Small intestine (tissue), 7 donors: ENCODE measurements at regions not wholly inside any gene's neighbourhood (a gene's known extent, or its start where the extent isn't known, plus 50 kb on each side); places are given as distances from the start of the nearest gene placed in this dataset.
"Not testable (repeated sequence)": the region's sequence is repeated elsewhere in the genome, so short reads cannot be mapped to it uniquely, and the experiment has no call there.

Experiments used
- DNase-seq, 2 donors: peaks; one replicate each; pipeline versions ENCODE4 v3.0.0 to v3.0.0-alpha.2; 2013
- FAIRE-seq: peaks from 2 replicates; lab custom pipeline; 2012; peaks lifted over from hg19 to GRCh38; lab: Jason Lieb, UNC
- H3K27ac ChIP-seq, 3 donors: one replicate each; pipeline ENCODE4 v1.5.1; 2013; ENCODE audit warnings: low read length in 2 of 3, mild to moderate bottlenecking in 2 of 3, control low read depth in 1 of 3, inconsistent platforms in 1 of 3, low read depth in 1 of 3, moderate library complexity in 1 of 3
- H3K27me3 ChIP-seq, 3 donors: one replicate each; pipeline ENCODE4 v1.6.1; 2013; ENCODE audit warnings: low read length in 3 of 3, inconsistent platforms in 1 of 3; ENCODE audit not compliant: control insufficient read depth in 3 of 3, insufficient read depth in 3 of 3
- H3K36me3 ChIP-seq, 3 donors: one replicate each; pipeline ENCODE4 v1.6.1; 2013; ENCODE audit warnings: low read length in 3 of 3, inconsistent platforms in 1 of 3, low read depth in 1 of 3, mild to moderate bottlenecking in 1 of 3, moderate library complexity in 1 of 3; ENCODE audit not compliant: control insufficient read depth in 3 of 3, insufficient read depth in 2 of 3
- H3K4me1 ChIP-seq, 3 donors: one replicate each; pipeline ENCODE4 v1.6.1; 2013; ENCODE audit warnings: low read length in 2 of 3, inconsistent platforms in 1 of 3, low read depth in 1 of 3, mild to moderate bottlenecking in 1 of 3, moderate library complexity in 1 of 3; ENCODE audit not compliant: control insufficient read depth in 3 of 3, insufficient read depth in 2 of 3
- H3K4me3 ChIP-seq, 3 donors: one replicate each; pipeline ENCODE4 v1.5.1; 2013; ENCODE audit warnings: low read length in 3 of 3, control low read depth in 1 of 3, inconsistent platforms in 1 of 3, low read depth in 1 of 3, mild to moderate bottlenecking in 1 of 3, moderate library complexity in 1 of 3
- H3K9me3 ChIP-seq, 2 donors: one replicate each; pipeline ENCODE4 v1.6.1; 2013; ENCODE audit warnings: low read depth in 1 of 2, low read length in 1 of 2; ENCODE audit not compliant: control insufficient read depth in 2 of 2, insufficient read depth in 1 of 2
- WGBS, 3 donors: extraction: QIAGEN DNeasy Blood & Tissue Kit; methylation state at CpG; one replicate each; pipeline ENCODE4 v1.1.7; 2013; 5-methylcytosine and 5-hydroxymethylcytosine counted together
- donor health status: healthy with polysubstance abuse.
- donor health status: control.
- donor health status: control.
- donor health status: Bipolar disorder and iron deficiency.
- donor health status: healthy.

DNA sequence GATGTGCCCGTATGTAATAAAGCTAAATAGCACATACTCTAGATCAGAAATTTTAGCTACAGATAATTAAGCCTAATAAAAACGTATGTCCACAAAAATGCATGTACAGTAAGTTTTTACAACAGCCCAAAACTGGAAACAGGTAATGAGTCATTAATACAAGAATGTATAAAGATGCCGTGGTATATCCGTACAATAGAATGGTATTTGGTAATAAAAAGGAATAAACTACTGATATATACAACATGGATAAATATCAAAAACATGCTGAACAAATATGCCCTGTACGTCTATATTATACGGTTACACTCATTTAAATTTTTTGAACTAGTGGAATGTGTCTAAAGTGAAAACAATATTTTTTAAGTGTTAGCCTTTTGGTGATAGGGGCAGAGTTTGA lies 128.2 kb upstream of the ADGRB3 start:
- 76 to 88% (median 82%) methylated on average over 6 of the region's 6 CpGs for WGBS, 3 donors
- FAIRE-seq (no peak), DNase-seq (no peak)
- no peaks in the 10 kb centered on the region for H3K27me3 ChIP-seq
- no peak overlapping the region for H3K4me3 ChIP-seq
- no peaks in the 10 kb centered on the region for H3K4me1 ChIP-seq
- H3K27ac ChIP-seq = no peak overlapping the region
- no peaks in the 10 kb centered on the region for H3K36me3 ChIP-seq
- H3K9me3 ChIP-seq = peaks cover 5 to 9% of the 10 kb centered on the region in 2 donors

DNA sequence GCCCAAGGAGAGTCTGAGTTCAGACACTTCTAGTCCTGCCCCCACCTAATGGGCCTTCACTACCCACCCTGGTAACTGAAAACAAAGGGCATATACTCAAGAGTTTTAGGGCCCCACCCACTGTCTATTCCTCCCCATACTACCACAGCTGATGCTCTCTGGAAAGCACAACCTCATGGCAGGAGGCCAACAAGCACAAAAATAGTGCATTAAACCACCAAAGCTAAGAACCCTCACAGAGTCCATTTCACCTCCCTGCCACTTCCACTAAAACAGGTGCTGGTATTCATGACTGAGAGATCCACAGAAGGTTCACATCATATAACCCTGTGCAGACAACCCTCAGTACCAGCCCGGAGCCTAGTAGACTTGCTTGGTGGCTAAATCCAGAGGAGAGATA lies 132.1 kb upstream of the ADGRB3 start:
- Histone ChIP-seq H3K27ac (no peak overlapping the region), H3K36me3 (no peaks in the 10 kb centered on the region), H3K27me3 (no peaks in the 10 kb centered on the region), H3K4me1 (no peaks in the 10 kb centered on the region), H3K4me3 (no peak overlapping the region), H3K9me3 (peaks cover 5 to 9% of the 10 kb centered on the region in 2 donors)
- no peak for FAIRE-seq
- 77 to 86% (median 85%) methylated on average over 1 of the region's 1 CpG for WGBS, 3 donors
- DNase-seq = no peak

DNA sequence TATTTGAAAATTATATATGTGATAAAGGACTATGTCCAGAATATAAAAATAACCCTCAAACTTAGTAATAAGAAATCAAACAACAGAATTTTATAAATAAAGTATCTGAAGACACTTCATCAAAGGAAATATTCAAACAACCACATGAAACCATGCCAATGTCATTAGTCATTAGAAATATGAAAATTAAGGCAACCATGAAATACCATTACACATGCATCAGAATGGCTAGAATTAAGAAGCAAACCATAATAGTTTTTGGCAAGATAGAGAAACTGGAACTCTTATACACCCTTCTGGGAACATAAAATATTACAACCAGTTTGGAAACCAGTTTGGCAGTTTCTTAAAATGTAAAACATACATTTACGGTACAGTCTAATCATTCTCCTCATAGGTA lies 137.2 kb upstream of the ADGRB3 start:
- Histone ChIP-seq H3K9me3 (peaks cover 6 to 14% of the 10 kb centered on the region in 2 donors), H3K36me3 (no peaks in the 10 kb centered on the region), H3K27ac (no peak overlapping the region), H3K4me3 (no peak overlapping the region), H3K27me3 (no peaks in the 10 kb centered on the region), H3K4me1 (no peaks in the 10 kb centered on the region)
- WGBS, 3 donors = 76 to 88% (median 86%) methylated on average over 1 of the region's 1 CpG
- FAIRE-seq (no peak), DNase-seq (no peak)

DNA sequence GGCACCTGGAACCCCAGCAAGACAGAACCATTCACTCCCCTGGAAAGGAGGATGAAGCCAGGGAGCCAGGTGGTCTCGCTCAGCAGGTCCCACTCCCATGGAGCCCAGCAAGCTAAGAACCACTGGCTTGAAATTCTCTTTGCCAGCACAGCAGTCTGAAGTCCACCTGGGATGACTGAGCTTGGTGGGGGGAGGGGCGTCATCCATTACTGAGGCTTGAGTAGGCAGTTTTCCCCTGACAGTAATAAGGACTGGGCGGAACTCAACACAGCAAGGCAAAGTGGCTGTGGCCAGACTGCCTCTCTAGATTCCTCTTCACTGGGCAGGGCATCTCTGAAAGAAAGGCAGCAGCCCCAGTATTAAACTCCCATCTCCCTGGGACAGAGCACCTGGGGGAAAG lies 140.2 kb upstream of the ADGRB3 start:
- not testable (repeated sequence) for H3K36me3 ChIP-seq, FAIRE-seq, H3K9me3 ChIP-seq, H3K27ac ChIP-seq, H3K4me3 ChIP-seq, H3K4me1 ChIP-seq, DNase-seq, H3K27me3 ChIP-seq
- 87 to 90% (median 87%) methylated on average over 3 of the region's 3 CpGs for WGBS, 3 donors

DNA sequence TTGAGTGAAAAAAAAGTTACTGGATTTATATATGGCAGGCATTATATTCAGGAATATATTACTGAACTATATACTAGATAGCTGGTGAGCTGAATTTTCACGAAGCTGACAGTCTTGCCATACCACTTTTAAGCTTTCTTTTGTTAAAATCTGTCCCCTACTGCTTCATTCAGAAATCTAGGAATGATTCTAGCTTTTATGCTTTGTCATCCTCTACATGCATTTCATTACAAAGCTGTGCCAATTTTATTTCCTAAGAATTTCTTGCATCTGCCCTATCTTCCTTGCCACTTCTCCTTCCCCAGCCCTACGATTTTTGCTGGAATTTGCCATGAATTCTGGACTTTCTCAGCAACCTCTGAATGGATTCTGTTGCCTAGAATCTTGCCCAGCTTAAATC lies 158.5 kb upstream of the ADGRB3 start:
- whole genome bisulfite sequencing, 3 donors = 36 to 44% (median 40%) methylated on average over 2 of the region's 2 CpGs
- Histone ChIP-seq H3K9me3 (no peaks in the 10 kb centered on the region), H3K27ac (no peak overlapping the region), H3K27me3 (no peaks in the 10 kb centered on the region), H3K4me3 (no peak overlapping the region), H3K4me1 (no peaks in the 10 kb centered on the region), H3K36me3 (no peaks in the 10 kb centered on the region)
- DNase-seq (no peak), FAIRE-seq (no peak)

DNA sequence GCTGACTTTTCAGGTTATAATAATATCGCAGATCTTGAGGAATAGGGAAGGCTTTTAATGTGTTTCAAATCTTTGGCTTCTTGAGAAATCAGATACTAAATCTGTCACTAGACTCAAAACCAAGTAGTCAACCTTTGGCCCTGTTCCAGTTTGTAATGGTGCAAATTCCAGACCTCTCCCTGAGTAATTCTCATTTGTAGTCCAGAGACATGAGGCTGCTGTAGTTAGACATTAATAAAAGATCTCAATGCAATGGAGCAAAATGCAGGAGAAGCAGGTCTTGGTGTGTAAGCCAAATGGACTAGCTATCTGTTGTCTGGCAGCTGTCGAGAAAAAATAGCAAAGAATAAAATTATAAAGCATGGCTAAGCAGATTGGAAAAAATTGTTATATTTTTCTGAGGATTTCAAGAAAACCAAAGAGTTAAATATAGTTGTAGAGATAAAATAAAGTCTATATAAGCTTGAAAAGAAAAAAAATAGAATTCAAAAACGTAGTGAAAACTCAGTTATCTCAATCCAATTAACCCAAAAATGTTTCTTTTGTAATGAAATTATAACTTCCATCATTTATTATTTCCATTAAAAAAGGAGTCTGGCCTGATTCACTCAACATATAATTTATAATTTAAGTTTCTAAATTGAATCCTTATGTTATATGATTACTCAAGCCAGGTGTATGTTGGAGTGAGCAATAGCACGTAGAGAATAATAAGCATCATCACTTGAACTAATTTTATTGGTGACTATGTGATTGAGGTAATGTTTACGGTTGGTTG lies 161.5 kb upstream of the ADGRB3 start:
- WGBS, 3 donors = 70 to 73% (median 72%) methylated on average over 5 of the region's 5 CpGs
- no peak overlapping the region for H3K4me3 ChIP-seq
- H3K9me3 ChIP-seq = no peaks in the 10 kb centered on the region
- H3K4me1 ChIP-seq = no peaks in the 10 kb centered on the region
- no peak overlapping the region for H3K27ac ChIP-seq
- H3K36me3 ChIP-seq = no peaks in the 10 kb centered on the region
- H3K27me3 ChIP-seq = no peaks in the 10 kb centered on the region
- DNase-seq (no peak), FAIRE-seq (no peak)

DNA sequence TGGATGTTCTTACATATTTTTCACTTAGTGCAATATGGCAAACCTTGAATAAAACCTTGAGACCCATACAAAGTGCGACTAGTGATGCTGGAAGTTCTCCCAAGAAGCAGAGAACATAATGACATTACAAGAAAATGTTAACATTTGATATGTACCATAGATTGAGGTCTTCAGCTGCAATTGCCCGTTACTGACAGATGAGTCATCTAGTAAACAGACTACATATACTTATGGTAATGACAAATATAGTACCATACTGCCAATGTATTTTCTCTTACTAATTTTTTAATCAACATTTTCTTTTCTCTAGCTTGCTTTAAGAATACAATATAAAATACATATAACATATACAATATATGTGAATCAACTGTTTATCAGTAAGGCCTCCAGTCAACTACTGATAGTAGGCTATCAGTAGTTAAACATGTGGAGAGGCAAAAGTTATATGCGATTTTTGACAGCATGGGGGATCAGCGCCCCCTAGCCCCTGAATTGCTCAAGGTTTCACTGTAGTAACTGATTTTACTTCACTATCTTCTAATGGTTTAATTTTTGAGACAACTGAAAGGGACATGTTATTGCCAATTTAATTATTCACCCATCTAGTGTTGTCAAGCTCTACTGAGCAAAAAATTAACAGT lies 166.7 kb upstream of the ADGRB3 start:
- H3K36me3 ChIP-seq = no peaks in the 10 kb centered on the region
- no peak overlapping the region for H3K4me3 ChIP-seq

DNA sequence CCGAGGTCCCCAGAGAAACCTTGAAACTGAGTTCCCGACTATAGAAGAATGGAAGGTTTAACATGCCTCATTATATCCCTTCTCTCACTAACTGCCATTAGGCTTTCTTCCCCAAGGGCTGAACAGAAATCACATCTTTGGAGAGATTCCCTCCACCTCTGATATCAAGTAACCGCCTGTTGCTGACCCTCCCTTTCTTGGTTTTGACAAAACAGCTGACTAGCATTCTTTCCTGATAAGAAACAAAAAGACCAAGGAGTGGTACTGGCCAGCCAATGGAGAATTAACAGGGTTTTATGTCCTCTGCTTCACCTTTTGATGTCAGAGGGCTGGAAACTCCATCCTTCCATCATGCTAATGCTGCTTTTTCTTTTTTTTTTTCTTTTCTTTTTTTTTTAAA lies 176.6 kb upstream of the ADGRB3 start:
- WGBS, 3 donors = 83 to 92% (median 85%) methylated on average over 3 of the region's 3 CpGs
- FAIRE-seq = no peak
- Histone ChIP-seq H3K9me3 (peaks cover 0 to 16% of the 10 kb centered on the region in 2 donors), H3K27ac (no peak overlapping the region), H3K36me3 (no peaks in the 10 kb centered on the region), H3K4me3 (no peak overlapping the region), H3K4me1 (no peaks in the 10 kb centered on the region), H3K27me3 (no peaks in the 10 kb centered on the region)
- DNase-seq = no peak

More for the DNA sequence above, 166.7 kb upstream of the ADGRB3 start:
- Histone ChIP-seq H3K9me3 (no peaks in the 10 kb centered on the region), H3K4me1 (no peaks in the 10 kb centered on the region), H3K27ac (no peak overlapping the region), H3K27me3 (no peaks in the 10 kb centered on the region)
- FAIRE-seq (no peak), DNase-seq (no peak)
- 35 to 41% (median 40%) methylated on average over 4 of the region's 4 CpGs for WGBS, 3 donors
